Lung (tissue), 11 donors: ENCODE measurements at regions not wholly inside any gene's neighbourhood (a gene's known extent, or its start where the extent isn't known, plus 50 kb on each side); places are given as distances from the start of the nearest gene placed in this dataset.

Experiments
- ATAC-seq: fragments of 200-7000 bp; cut with Tn5 transposase; one replicate; pipeline ENCODE4 v1.9.1; 2020; ENCODE audit warnings: moderate number of reproducible peaks; ENCODE audit not compliant: insufficient read depth, low FRiP score
- DNase-seq, 3 donors: peaks; one replicate each; pipeline ENCODE4 v3.0.0-alpha.2; 2013 to 2017
- H3K27ac ChIP-seq, 2 donors: one replicate each; pipeline ENCODE4 v1.5.1; 2013; ENCODE audit warnings: mild to moderate bottlenecking in 2 of 2, moderate library complexity in 2 of 2, control low read depth in 1 of 2, inconsistent platforms in 1 of 2, low read depth in 1 of 2, low read length in 1 of 2
- H3K27me3 ChIP-seq, 3 donors: one replicate each; pipeline ENCODE4 v1.5.1; 2013; ENCODE audit warnings: low read length in 2 of 3; ENCODE audit not compliant: control insufficient read depth in 3 of 3, insufficient read depth in 3 of 3
- H3K36me3 ChIP-seq, 4 donors: one replicate each; pipeline ENCODE4 v1.5.1; 2013; ENCODE audit warnings: low read length in 4 of 4, mild to moderate bottlenecking in 1 of 4, moderate library complexity in 1 of 4; ENCODE audit not compliant: control insufficient read depth in 4 of 4, insufficient read depth in 4 of 4
- H3K4me1 ChIP-seq, 5 donors: one replicate each; pipeline ENCODE4 v1.5.1; 2013; ENCODE audit warnings: low read length in 5 of 5, mild to moderate bottlenecking in 2 of 5, moderate library complexity in 1 of 5; ENCODE audit not compliant: control insufficient read depth in 5 of 5, insufficient read depth in 5 of 5
- H3K4me3 ChIP-seq: one replicate; pipeline ENCODE4 v1.5.1; 2013; ENCODE audit warnings: mild to moderate bottlenecking, control low read depth, moderate library complexity
- H3K9ac ChIP-seq, 2 donors: one replicate each; pipeline ENCODE4 v1.5.1; 2013; ENCODE audit warnings: low read length in 2 of 2, control low read depth in 1 of 2; ENCODE audit not compliant: insufficient read depth in 1 of 2
- H3K9me3 ChIP-seq, 4 donors: one replicate each; pipeline ENCODE4 v1.5.1; 2013; ENCODE audit warnings: low read length in 3 of 4, mild to moderate bottlenecking in 1 of 4, moderate library complexity in 1 of 4; ENCODE audit not compliant: control insufficient read depth in 4 of 4, insufficient read depth in 3 of 4
- CTCF ChIP-seq: IDR thresholded peaks from 2 replicates; pipeline ENCODE4 v1.5.1; 2012; ENCODE audit warnings: mild to moderate bottlenecking; ENCODE audit errors: control extremely low read depth, extremely low read depth
- WGBS, 2 donors: extraction: QIAGEN DNeasy Blood & Tissue Kit; methylation state at CpG; one replicate each; pipeline ENCODE4 v1.1.7; 2013; 5-methylcytosine and 5-hydroxymethylcytosine counted together
- donor health status: control.
- donor health status: control.
- donor health status: Bipolar disorder and iron deficiency.
- donor health status: healthy.
- donor health status: DM: yes; HTN: yes; CAD: no.

GRCh38 chr13:68676513-68677115 lies 1431.0 kb upstream of the ATXN8OS start:
- WGBS, 2 donors, result 85 to 87% methylated on average over 2 of the region's 2 CpGs
- no peak for ATAC-seq
- TF ChIP-seq CTCF, result no peak
- no peak overlapping the region for H3K27ac ChIP-seq
- H3K36me3 ChIP-seq, result no peaks in the 10 kb centered on the region
- H3K4me3 ChIP-seq, result no peak overlapping the region
- H3K4me1 ChIP-seq, result no peaks in the 10 kb centered on the region
- no peak overlapping the region for H3K9ac ChIP-seq
- no peaks in the 10 kb centered on the region for H3K27me3 ChIP-seq
- no peaks in the 10 kb centered on the region for H3K9me3 ChIP-seq
- DNase-seq, result no peak

GRCh38 chr13:68675209-68675608 lies 1432.4 kb upstream of the ATXN8OS start:
- ATAC-seq (no peak), DNase-seq (no peak)
- no peak for TF ChIP-seq CTCF
- WGBS, 2 donors, result 72 to 88% methylated on average over 2 of the region's 2 CpGs
- H3K4me1 ChIP-seq, result no peaks in the 10 kb centered on the region
- no peak overlapping the region for H3K4me3 ChIP-seq
- H3K36me3 ChIP-seq, result no peaks in the 10 kb centered on the region
- H3K27me3 ChIP-seq, result no peaks in the 10 kb centered on the region
- no peak overlapping the region for H3K9ac ChIP-seq
- H3K27ac ChIP-seq, result no peak overlapping the region
- no peaks in the 10 kb centered on the region for H3K9me3 ChIP-seq

- ATAC-seq (no peak), DNase-seq (no peak)
- H3K4me1 ChIP-seq, result no peaks in the 10 kb centered on the region
- no peaks in the 10 kb centered on the region for H3K9me3 ChIP-seq
- H3K27me3 ChIP-seq, result no peaks in the 10 kb centered on the region
- TF ChIP-seq CTCF, result no peak
- no peak overlapping the region for H3K9ac ChIP-seq
- no peaks in the 10 kb centered on the region for H3K36me3 ChIP-seq
- 60 to 74% methylated on average over 3 of the region's 3 CpGs for WGBS, 2 donors
- H3K27ac ChIP-seq, result no peak overlapping the region
- no peak overlapping the region for H3K4me3 ChIP-seq
Observed at GRCh38 chr13:68667863-68668262, 1437.7 kb upstream of the PCDH9 start.

- H3K27me3 ChIP-seq, result no peaks in the 10 kb centered on the region
- no peaks in the 10 kb centered on the region for H3K9me3 ChIP-seq
- H3K36me3 ChIP-seq, result no peaks in the 10 kb centered on the region
- H3K9ac ChIP-seq, result no peak overlapping the region
- DNase-seq, result no peak
- no peak for ATAC-seq
- H3K4me3 ChIP-seq, result no peak overlapping the region
- no peaks in the 10 kb centered on the region for H3K4me1 ChIP-seq
- no peak overlapping the region for H3K27ac ChIP-seq
- no peak for TF ChIP-seq CTCF
- 75 to 83% methylated on average over 9 of the region's 9 CpGs for WGBS, 2 donors
Observed at GRCh38 chr13:68666774-68667397, 1436.8 kb upstream of the PCDH9 start.
